Naive thymus-derived CD4-positive, alpha-beta T cell (primary cell): ENCODE measurements at regions not wholly inside any gene's neighbourhood (a gene's known extent, or its start where the extent isn't known, plus 50 kb on each side); places are given as distances from the start of the nearest gene placed in this dataset.

ENCODE experiments used
- ATAC-seq: fragments of 150-1000 bp; cut with Tn5 transposase; 2 replicates; pipeline ENCODE4 v1.10.0; 2021; ENCODE audit warnings: mild to moderate bottlenecking, moderate library complexity
- CTCF ChIA-PET: fragments of 350-600 bp; sonication (Branson Sonifier 250); formaldehyde crosslinking; loops from one replicate; lab custom pipeline; 2021; ENCODE audit warnings: antibody characterized with exemption; lab: Charles Lee
- POLR2A ChIA-PET: fragments of 350-600 bp; sonication (Branson Sonifier 250); formaldehyde crosslinking; loops from one replicate; lab custom pipeline; 2021; ENCODE audit warnings: antibody characterized with exemption, inconsistent platforms; lab: Charles Lee
- DNase-seq, 9 donors: peaks; one replicate each; pipeline versions ENCODE4 v3.0.0 to v3.0.0-alpha.2; 2020 to 2022; ENCODE audit warnings: mixed read lengths in 1 of 9
- H3K27ac ChIP-seq: one replicate; pipeline ENCODE4 v1.7.0; 2013; ENCODE audit warnings: mild to moderate bottlenecking, low read depth, low read length, moderate library complexity
- H3K27me3 ChIP-seq, 2 donors: one replicate each; pipeline ENCODE4 v1.7.0; 2013; ENCODE audit warnings: low read length in 2 of 2, mild to moderate bottlenecking in 2 of 2, moderate library complexity in 2 of 2; ENCODE audit not compliant: control insufficient read depth in 2 of 2, insufficient read depth in 2 of 2
- H3K36me3 ChIP-seq, 3 experiments: 1 replicate in 2 of 3; 2 replicates in 1 of 3; pipeline ENCODE4 v1.7.0; 2013; ENCODE audit warnings: low read length in 3 of 3, mild to moderate bottlenecking in 3 of 3, moderate library complexity in 1 of 3; ENCODE audit not compliant: insufficient read depth in 3 of 3, control insufficient read depth in 2 of 3
- H3K4me1 ChIP-seq, 2 donors: one replicate each; pipeline ENCODE4 v1.7.0; 2013; ENCODE audit warnings: low read length in 2 of 2, mild to moderate bottlenecking in 2 of 2, moderate library complexity in 1 of 2; ENCODE audit not compliant: control insufficient read depth in 2 of 2, insufficient read depth in 2 of 2
- H3K4me3 ChIP-seq: 2 replicates; pipeline ENCODE4 v1.7.0; 2013; ENCODE audit warnings: mild to moderate bottlenecking, low read length
- H3K9me3 ChIP-seq, 3 experiments: 1 replicate in 2 of 3; 2 replicates in 1 of 3; pipeline ENCODE4 v1.7.0; 2013; ENCODE audit warnings: low read length in 3 of 3; ENCODE audit not compliant: control insufficient read depth in 2 of 3
- H3K27ac Mint-ChIP-seq, 9 donors: one replicate each; pipeline ENCODE4 v1.8.0; 2020 to 2022; ENCODE audit warnings: mixed read lengths in 9 of 9, mild to moderate bottlenecking in 8 of 9, moderate library complexity in 5 of 9, inconsistent platforms in 2 of 9
- H3K27me3 Mint-ChIP-seq, 5 donors: one replicate each; pipeline ENCODE4 v1.8.0; 2021 to 2022; ENCODE audit warnings: mixed read lengths in 5 of 5, mild to moderate bottlenecking in 1 of 5
- H3K36me3 Mint-ChIP-seq, 5 donors: one replicate each; pipeline ENCODE4 v1.8.0; 2020 to 2022; ENCODE audit warnings: mixed read lengths in 5 of 5, mild to moderate bottlenecking in 3 of 5, inconsistent platforms in 1 of 5
- H3K4me1 Mint-ChIP-seq, 7 donors: one replicate each; pipeline ENCODE4 v1.8.0; 2020 to 2022; ENCODE audit warnings: mixed read lengths in 7 of 7, mild to moderate bottlenecking in 3 of 7, inconsistent platforms in 1 of 7
- H3K4me3 Mint-ChIP-seq, 10 donors: one replicate each; pipeline ENCODE4 v1.8.0; 2020 to 2022; ENCODE audit warnings: mild to moderate bottlenecking in 10 of 10, mixed read lengths in 10 of 10, moderate library complexity in 6 of 10, inconsistent platforms in 2 of 10
- H3K9me3 Mint-ChIP-seq, 11 donors: one replicate each; pipeline ENCODE4 v1.8.0; 2020 to 2022; ENCODE audit warnings: mixed read lengths in 11 of 11, mild to moderate bottlenecking in 4 of 11, inconsistent platforms in 1 of 11, moderate library complexity in 1 of 11
- intact Hi-C, 2 donors: fragments of 100-400 bp; cut with micrococcal nuclease; formaldehyde crosslinking; loops; one replicate each; pipeline ENCODE4 v1.15.1; 2023

DNA sequence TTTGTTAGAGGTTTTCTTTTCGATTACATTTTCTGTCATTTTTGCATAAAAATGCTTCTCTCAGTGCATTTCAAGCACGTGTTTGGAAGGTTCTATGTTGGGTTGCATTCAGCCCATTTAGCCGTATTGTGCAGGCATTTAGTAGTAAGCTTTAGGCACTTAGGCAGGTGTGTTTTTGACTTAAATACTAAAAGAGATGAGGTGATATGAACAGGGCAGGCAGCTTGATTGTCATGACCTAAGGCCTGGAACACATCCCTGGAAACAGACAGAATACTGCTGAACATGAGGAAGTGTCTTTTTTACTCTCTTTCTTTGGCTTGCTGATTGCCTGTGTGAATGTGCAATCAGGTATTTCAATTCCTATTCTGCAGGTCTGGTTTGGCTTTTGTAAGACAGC, 610.5 kb upstream of the MAN1A1 start:
- no peak for DNase-seq
- ATAC-seq: no peak
- H3K4me1 Mint-ChIP-seq: no peaks in the 10 kb centered on the region
- Histone ChIP-seq H3K9me3 (no peaks in the 10 kb centered on the region), H3K36me3 (no peaks in the 10 kb centered on the region), H3K27ac (no peak overlapping the region), H3K27me3 (no peaks in the 10 kb centered on the region), H3K4me1 (no peaks in the 10 kb centered on the region), H3K4me3 (no peak overlapping the region)
- H3K36me3 Mint-ChIP-seq: no peaks in the 10 kb centered on the region
- no peak overlapping the region for H3K4me3 Mint-ChIP-seq
- ChIA-PET POLR2A (no interaction called here), CTCF (no interaction called here)
- intact Hi-C loops: no loop called here
- no peak overlapping the region for H3K27ac Mint-ChIP-seq
- peaks cover 0 to 3% (median 0%) of the 10 kb centered on the region in 5 donors for H3K27me3 Mint-ChIP-seq
- H3K9me3 Mint-ChIP-seq: no peaks in the 10 kb centered on the region

DNA sequence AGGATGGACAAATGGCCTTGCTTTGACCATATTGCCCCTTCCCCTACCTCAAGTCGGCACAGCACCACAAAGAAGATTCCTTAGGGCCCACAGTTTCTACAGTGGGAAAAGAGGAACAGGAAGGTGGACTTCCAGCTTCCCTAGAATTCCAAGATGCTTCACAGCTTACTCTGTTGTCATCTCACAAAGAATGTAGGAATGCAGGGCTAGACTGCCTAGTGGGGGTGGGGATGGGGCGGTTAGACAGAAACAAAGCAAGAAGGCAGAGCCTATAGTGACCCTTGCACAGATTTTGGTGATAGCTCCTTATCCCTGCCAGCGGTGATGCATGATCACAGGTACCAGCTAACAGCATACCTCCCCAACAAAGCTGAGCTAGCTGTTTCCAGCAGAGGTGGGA, 607.6 kb upstream of the MAN1A1 start:
- no peaks in the 10 kb centered on the region for H3K36me3 Mint-ChIP-seq
- H3K4me3 Mint-ChIP-seq: no peak overlapping the region
- H3K9me3 Mint-ChIP-seq: peaks cover 0 to 5% (median 0%) of the 10 kb centered on the region in 11 donors
- H3K36me3 ChIP-seq: no peaks in the 10 kb centered on the region
- no peaks in the 10 kb centered on the region for H3K27me3 ChIP-seq
- intact Hi-C loops: no loop called here
- ATAC-seq: no peak
- no peak overlapping the region for H3K4me3 ChIP-seq
- no peaks in the 10 kb centered on the region for H3K4me1 ChIP-seq
- POLR2A ChIA-PET: no interaction called here
- H3K27me3 Mint-ChIP-seq: peaks cover 0 to 3% (median 0%) of the 10 kb centered on the region in 5 donors
- no peaks in the 10 kb centered on the region for H3K4me1 Mint-ChIP-seq
- no peak for DNase-seq
- CTCF ChIA-PET: no interaction called here
- H3K27ac Mint-ChIP-seq: no peak overlapping the region
- no peaks in the 10 kb centered on the region for H3K9me3 ChIP-seq
- no peak overlapping the region for H3K27ac ChIP-seq

DNA sequence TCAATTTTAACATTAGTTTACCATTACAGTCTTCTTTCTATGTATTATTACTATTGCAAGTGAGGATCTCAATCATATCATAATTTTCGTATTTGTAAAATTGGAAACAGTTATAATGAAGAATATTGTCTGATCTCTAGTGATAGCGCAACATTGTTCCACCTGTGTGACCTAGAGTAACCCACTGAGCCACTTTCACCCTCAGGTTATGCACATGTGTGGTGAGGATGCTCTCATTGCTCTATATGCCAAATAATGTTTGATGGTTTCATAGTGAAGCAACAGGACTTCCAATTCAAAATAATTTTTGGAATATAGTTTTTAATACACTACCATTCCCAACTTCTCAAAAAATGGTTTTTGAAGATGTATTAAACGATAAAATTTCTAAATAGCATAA, 603.1 kb upstream of the MAN1A1 start:
- no peak for DNase-seq
- no peaks in the 10 kb centered on the region for H3K4me1 ChIP-seq
- H3K36me3 ChIP-seq: no peaks in the 10 kb centered on the region
- Mint-ChIP-seq H3K4me1 (no peaks in the 10 kb centered on the region), H3K27me3 (no peaks in the 10 kb centered on the region), H3K36me3 (no peaks in the 10 kb centered on the region), H3K27ac (no peak overlapping the region), H3K4me3 (no peak overlapping the region), H3K9me3 (peaks cover 0 to 9% (median 0%) of the 10 kb centered on the region in 11 donors)
- H3K4me3 ChIP-seq: no peak overlapping the region
- intact Hi-C loops: no loop called here
- H3K27ac ChIP-seq: no peak overlapping the region
- CTCF ChIA-PET: no interaction called here
- H3K27me3 ChIP-seq: no peaks in the 10 kb centered on the region
- no peak for ATAC-seq
- POLR2A ChIA-PET: no interaction called here
- H3K9me3 ChIP-seq: no peaks in the 10 kb centered on the region

DNA sequence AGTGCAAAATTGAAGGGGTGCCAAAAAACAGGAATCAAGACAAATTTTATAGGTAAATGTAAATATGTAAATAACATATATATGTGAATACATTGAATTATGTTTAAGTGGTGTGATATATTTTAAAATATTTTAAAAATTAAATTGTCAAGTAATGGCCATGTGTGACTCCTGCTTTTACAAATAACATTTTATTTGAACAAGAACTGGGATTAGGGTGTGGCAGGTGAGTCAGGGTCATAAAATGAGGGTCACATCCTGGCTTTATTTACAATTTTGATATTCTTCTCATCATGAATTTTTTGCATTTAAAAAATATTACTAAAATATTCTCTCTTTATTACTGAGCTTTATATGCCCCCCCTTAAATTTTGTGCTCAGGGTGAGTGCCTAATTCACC, 601.1 kb upstream of the MAN1A1 start:
- Mint-ChIP-seq H3K27ac (no peak overlapping the region), H3K4me1 (no peaks in the 10 kb centered on the region), H3K9me3 (peaks cover 0 to 9% (median under 1%) of the 10 kb centered on the region in 11 donors), H3K4me3 (no peak overlapping the region), H3K27me3 (no peaks in the 10 kb centered on the region), H3K36me3 (no peaks in the 10 kb centered on the region)
- no peak for ATAC-seq
- CTCF ChIA-PET: no interaction called here
- no peaks in the 10 kb centered on the region for H3K27me3 ChIP-seq
- no peaks in the 10 kb centered on the region for H3K4me1 ChIP-seq
- H3K27ac ChIP-seq: no peak overlapping the region
- H3K9me3 ChIP-seq: no peaks in the 10 kb centered on the region
- POLR2A ChIA-PET: no interaction called here
- DNase-seq: no peak
- H3K4me3 ChIP-seq: no peak overlapping the region
- H3K36me3 ChIP-seq: no peaks in the 10 kb centered on the region
- intact Hi-C loops: no loop called here

DNA sequence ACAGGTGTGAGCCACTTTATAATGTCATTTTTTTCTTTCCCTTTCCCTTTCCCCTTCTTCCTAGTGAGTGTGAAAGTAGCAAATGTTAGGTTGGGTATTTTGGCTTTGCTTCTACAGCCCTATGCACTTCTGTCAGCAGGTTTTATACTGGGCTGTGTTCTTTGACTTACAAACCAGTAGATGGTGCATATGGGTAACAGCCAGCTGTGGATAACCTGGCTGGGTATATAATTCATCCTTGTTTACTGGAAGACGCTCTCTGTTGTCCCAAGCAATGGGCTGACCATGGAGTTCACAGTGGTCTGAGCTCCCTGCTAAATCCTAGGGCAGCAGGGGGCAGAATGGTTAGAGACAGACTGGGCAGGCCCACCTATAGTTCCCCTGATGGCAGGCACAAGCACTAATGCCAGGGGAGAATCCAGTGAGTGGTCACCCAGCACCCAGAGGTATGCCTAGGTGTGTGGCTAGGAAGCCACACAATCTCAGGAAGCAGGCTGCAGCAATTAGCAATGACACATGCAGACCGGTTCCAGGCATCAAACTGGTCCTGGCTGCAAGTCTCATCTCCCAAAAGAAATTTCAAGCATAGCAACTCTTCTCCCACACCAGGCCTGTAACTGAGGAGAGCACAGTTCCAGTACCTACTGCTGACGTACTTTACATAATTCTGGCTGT, 592.7 kb upstream of the MAN1A1 start:
- intact Hi-C loops: no loop called here
- no peaks in the 10 kb centered on the region for H3K36me3 Mint-ChIP-seq
- Histone ChIP-seq H3K9me3 (no peaks in the 10 kb centered on the region), H3K27me3 (no peaks in the 10 kb centered on the region), H3K36me3 (no peaks in the 10 kb centered on the region), H3K4me3 (no peak overlapping the region), H3K27ac (no peak overlapping the region), H3K4me1 (no peaks in the 10 kb centered on the region)
- ATAC-seq: no peak
- POLR2A ChIA-PET: no interaction called here
- peaks cover 0 to 5% (median 0%) of the 10 kb centered on the region in 11 donors for H3K9me3 Mint-ChIP-seq
- peaks cover 0 to 15% (median 0%) of the 10 kb centered on the region in 5 donors for H3K27me3 Mint-ChIP-seq
- H3K4me1 Mint-ChIP-seq: no peaks in the 10 kb centered on the region
- no peak overlapping the region for H3K27ac Mint-ChIP-seq
- H3K4me3 Mint-ChIP-seq: no peak overlapping the region
- CTCF ChIA-PET: no interaction called here
- no peak for DNase-seq

DNA sequence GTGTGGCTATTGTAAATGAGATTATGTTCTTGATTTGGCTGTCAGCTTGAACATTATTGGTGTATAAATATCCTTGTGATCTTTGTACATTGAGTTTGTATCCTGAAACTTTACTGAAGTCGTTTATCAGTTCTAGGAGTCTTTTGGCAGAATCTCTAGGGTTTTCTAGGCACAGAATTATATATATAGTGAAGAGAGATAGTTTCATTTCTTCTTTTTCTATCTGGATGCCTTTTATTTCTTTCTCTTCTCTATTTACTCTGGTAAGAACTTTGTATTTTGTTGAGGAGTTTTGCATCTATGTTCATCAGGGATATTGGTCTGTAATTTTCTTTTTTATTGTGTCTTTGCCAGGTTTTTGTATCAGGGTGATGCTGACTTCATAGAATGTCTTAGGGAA, 589.2 kb upstream of the MAN1A1 start:
- Mint-ChIP-seq H3K4me3 (no peak overlapping the region), H3K4me1 (peaks cover 0 to 2% (median 0%) of the 10 kb centered on the region in 7 donors), H3K9me3 (peaks cover 0 to 3% (median 0%) of the 10 kb centered on the region in 11 donors), H3K36me3 (no peaks in the 10 kb centered on the region), H3K27ac (no peak overlapping the region), H3K27me3 (peaks cover 0 to 15% (median 0%) of the 10 kb centered on the region in 5 donors)
- CTCF ChIA-PET: no interaction called here
- H3K27ac ChIP-seq: no peak overlapping the region
- H3K4me1 ChIP-seq: no peaks in the 10 kb centered on the region
- no peaks in the 10 kb centered on the region for H3K9me3 ChIP-seq
- DNase-seq (no peak), ATAC-seq (no peak)
- intact Hi-C loops: no loop called here
- H3K4me3 ChIP-seq: no peak overlapping the region
- POLR2A ChIA-PET: no interaction called here
- H3K36me3 ChIP-seq: no peaks in the 10 kb centered on the region
- no peaks in the 10 kb centered on the region for H3K27me3 ChIP-seq

DNA sequence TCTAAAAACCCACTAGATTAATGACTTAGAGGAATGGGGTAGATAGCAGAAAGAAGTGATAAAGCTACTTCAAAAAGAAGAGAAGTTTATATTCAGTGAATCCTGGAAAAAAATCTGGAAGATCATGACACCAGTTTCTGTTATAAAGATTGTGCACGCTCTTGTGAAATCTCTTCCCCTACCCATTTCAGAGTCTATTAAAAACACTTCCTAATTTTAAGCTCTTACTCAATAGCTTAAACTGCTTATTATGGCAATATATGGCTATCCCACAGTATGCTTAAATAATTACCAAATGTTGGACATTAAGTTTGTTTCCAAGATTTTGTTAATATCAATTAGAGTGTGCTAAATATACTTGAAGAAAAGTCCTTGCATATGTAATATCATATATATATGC, 585.3 kb upstream of the MAN1A1 start:
- no peak for ATAC-seq
- no peak for DNase-seq
- Histone ChIP-seq H3K4me3 (no peak overlapping the region), H3K27ac (no peak overlapping the region), H3K36me3 (no peaks in the 10 kb centered on the region), H3K4me1 (no peaks in the 10 kb centered on the region), H3K9me3 (no peaks in the 10 kb centered on the region), H3K27me3 (no peaks in the 10 kb centered on the region)
- no peak overlapping the region for H3K27ac Mint-ChIP-seq
- peaks cover 0 to 3% (median 0%) of the 10 kb centered on the region in 5 donors for H3K27me3 Mint-ChIP-seq
- H3K36me3 Mint-ChIP-seq: no peaks in the 10 kb centered on the region
- no peaks in the 10 kb centered on the region for H3K9me3 Mint-ChIP-seq
- intact Hi-C loops: no loop called here
- peaks cover 0 to 2% (median 0%) of the 10 kb centered on the region in 7 donors for H3K4me1 Mint-ChIP-seq
- no peak overlapping the region for H3K4me3 Mint-ChIP-seq
- CTCF ChIA-PET: no interaction called here
- POLR2A ChIA-PET: no interaction called here
